GM19395 (cell line): ENCODE measurements at regions not wholly inside any gene's neighbourhood (a gene's known extent, or its start where the extent isn't known, plus 50 kb on each side); places are given as distances from the start of the nearest gene placed in this dataset.

Experiments
- ATAC-seq: cut with Tn5 transposase; IDR thresholded peaks from one replicate; pipeline ENCODE4 v1.9.1; 2021; ENCODE audit warnings: mild to moderate bottlenecking, moderate library complexity; ENCODE audit not compliant: unreplicated experiment

- ATAC-seq, result no peak
These were observed 85.6 kb downstream of the RPL22L1 start for GRCh38 chr3:170784406-170784805.

- ATAC-seq, result no peak
These were observed 89.0 kb downstream of the RPL22L1 start for GRCh38 chr3:170780955-170781354.

- no peak for ATAC-seq
These were observed 89.5 kb downstream of the RPL22L1 start for GRCh38 chr3:170780471-170780870.

GRCh38 chr3:170778240-170779217 is 91.5 kb downstream of the RPL22L1 start:
- no peak for ATAC-seq

- no peak for ATAC-seq
These were observed 92.5 kb downstream of the RPL22L1 start for GRCh38 chr3:170777564-170777926.

- no peak for ATAC-seq
These were observed 93.0 kb downstream of the RPL22L1 start for GRCh38 chr3:170776887-170777563.

- no peak for ATAC-seq
These were observed 96.1 kb downstream of the RPL22L1 start for GRCh38 chr3:170773682-170774425.

GRCh38 chr3:170772175-170772574 is 97.8 kb downstream of the RPL22L1 start:
- no peak for ATAC-seq

- ATAC-seq, result no peak
These were observed 101.6 kb downstream of the RPL22L1 start for GRCh38 chr3:170768334-170768801.

GRCh38 chr3:170767576-170767941 is 102.4 kb downstream of the RPL22L1 start:
- no peak for ATAC-seq

- ATAC-seq, result no peak
These were observed 103.0 kb downstream of the RPL22L1 start for GRCh38 chr3:170766823-170767575.

- no peak for ATAC-seq
These were observed 103.7 kb downstream of the RPL22L1 start for GRCh38 chr3:170766253-170766652.

GRCh38 chr3:170765419-170766078 is 104.4 kb downstream of the RPL22L1 start:
- no peak for ATAC-seq

- no peak for ATAC-seq
These were observed 106.0 kb downstream of the RPL22L1 start for GRCh38 chr3:170764017-170764416.

- no peak for ATAC-seq
These were observed 107.9 kb downstream of the RPL22L1 start for GRCh38 chr3:170762064-170762463.

- ATAC-seq, result no peak
These were observed 108.9 kb downstream of the RPL22L1 start for GRCh38 chr3:170761103-170761502.

- no peak for ATAC-seq
These were observed 109.8 kb downstream of the RPL22L1 start for GRCh38 chr3:170760174-170760526.

- ATAC-seq, result no peak
These were observed 110.4 kb downstream of the RPL22L1 start for GRCh38 chr3:170759511-170760173.

GRCh38 chr3:170757038-170757437 is 113.0 kb downstream of the RPL22L1 start:
- ATAC-seq, result no peak

GRCh38 chr3:170754311-170754693 is 115.7 kb downstream of the RPL22L1 start:
- no peak for ATAC-seq
